GM20000 (cell line): ENCODE measurements at regions not wholly inside any gene's neighbourhood (a gene's known extent, or its start where the extent isn't known, plus 50 kb on each side); places are given as distances from the start of the nearest gene placed in this dataset.

Experiments used
- DNase-seq: peaks from one replicate; pipeline ENCODE4 v3.0.0; 2012; ENCODE audit warnings: low spot score
- TF ChIP-seq, protein P1 (sequence below): IDR thresholded peaks from 2 replicates; pipeline ENCODE4 v1.5.1; 2012; ENCODE audit warnings: mild to moderate bottlenecking, control low read depth; ENCODE audit errors: extremely low read depth, missing control alignments

GRCh38 chr10:78362406-78363022 is 328.9 kb downstream of the RPS24 start:
- TF ChIP-seq, protein P1, sequence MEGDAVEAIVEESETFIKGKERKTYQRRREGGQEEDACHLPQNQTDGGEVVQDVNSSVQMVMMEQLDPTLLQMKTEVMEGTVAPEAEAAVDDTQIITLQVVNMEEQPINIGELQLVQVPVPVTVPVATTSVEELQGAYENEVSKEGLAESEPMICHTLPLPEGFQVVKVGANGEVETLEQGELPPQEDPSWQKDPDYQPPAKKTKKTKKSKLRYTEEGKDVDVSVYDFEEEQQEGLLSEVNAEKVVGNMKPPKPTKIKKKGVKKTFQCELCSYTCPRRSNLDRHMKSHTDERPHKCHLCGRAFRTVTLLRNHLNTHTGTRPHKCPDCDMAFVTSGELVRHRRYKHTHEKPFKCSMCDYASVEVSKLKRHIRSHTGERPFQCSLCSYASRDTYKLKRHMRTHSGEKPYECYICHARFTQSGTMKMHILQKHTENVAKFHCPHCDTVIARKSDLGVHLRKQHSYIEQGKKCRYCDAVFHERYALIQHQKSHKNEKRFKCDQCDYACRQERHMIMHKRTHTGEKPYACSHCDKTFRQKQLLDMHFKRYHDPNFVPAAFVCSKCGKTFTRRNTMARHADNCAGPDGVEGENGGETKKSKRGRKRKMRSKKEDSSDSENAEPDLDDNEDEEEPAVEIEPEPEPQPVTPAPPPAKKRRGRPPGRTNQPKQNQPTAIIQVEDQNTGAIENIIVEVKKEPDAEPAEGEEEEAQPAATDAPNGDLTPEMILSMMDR = no peak
- no peak for DNase-seq

DNA sequence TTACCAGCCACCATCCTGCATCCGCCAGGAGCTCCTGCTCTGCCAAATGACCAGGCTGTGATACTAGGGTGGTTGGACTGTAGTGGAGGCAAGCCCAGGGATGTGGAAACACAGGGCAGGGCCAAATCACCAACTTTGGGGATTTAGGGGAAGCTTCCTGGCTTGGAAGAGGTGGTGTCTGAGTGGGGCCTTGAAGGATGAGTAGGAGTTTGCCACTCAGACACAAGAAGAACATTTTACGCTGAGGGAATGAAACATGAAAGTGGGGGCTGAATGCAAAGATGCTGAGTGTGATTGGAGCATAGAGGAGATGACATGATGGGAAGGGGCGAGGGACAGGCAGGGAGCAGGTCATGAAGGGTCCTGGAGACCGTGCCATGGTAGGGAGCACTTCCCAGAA is 329.5 kb downstream of the RPS24 start:
- TF ChIP-seq, protein P1 = no peak
- no peak for DNase-seq

DNA sequence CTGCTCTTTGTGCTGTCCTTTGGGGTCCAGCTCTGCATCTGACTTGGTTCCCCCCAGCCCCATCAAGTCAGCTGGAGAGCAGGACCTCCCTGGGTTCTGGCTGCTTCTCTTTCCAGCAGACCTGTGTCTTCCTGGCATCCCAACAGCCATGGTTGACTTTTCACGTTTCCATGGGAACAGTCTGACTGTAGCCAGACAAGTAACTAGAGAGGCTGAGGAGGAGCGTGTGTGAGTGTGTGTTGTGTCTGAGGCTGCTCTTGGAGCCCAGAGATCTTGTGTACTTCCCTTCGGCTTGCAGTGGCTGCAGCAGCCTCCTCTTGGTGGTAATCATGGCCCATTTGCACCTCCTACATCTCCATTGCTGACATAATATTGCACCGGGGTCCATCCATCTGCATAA is 332.0 kb downstream of the RPS24 start:
- TF ChIP-seq, protein P1 = no peak
- no peak for DNase-seq

DNA sequence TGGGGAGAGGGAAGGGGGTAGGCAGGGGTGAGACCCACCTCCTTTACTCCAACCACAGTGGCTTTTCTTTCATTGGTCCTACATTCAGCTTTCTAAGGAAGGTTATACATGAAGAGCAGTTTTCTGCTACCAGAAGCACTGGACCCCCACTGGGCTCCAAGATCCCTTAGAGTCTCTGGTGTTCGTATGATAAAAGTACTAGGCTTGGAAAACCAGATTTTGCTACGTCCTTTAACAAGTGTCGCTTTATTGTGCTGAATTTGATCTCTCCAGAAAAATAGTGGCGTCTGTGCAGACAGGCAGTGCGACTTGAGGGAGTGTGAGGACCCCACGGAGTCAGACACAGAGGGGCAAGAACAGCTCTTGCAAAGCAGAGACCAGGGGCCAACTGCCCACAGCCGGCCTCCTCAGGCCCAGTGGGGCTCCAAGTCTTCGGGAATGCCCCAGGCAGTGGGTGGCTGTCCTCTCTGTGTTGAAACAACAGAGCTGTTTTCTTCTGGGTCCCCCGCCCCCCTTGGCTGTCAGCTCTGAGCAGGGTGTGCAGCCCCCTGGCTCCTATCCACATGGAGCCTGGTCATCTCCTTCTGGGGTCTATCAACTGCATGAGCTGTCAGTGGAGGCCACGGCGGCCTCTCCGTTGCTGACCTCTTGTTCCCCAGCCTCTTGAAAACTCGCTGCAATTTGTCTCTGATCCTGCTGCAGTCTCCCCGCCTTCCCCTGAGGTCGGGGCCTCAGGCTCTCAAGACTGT is 333.2 kb downstream of the RPS24 start:
- no peak for DNase-seq
- TF ChIP-seq, protein P1 = no peak

DNA sequence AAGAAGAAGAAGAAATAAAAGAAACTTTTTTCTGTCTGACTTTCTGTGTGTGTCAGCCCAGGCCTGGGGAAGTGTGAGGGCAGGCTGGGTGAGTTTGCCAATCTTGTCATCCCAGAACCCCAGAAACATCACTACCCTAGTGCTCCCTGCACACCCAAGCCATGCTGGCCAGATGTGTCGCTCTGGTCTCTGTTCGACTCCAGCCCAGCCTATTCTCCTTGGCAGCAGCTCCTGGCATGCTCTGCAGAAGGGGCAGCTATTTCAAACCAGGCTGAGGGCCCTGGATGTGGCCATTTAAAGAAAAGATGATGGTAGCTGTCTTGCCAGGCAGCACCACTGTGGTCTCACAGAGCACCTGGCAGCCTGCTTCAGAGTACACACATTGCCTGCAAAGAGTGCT is 334.1 kb downstream of the RPS24 start:
- no peak for DNase-seq
- TF ChIP-seq, protein P1 = no peak

- TF ChIP-seq, protein P1 = no peak
- DNase-seq = no peak
Measured at GRCh38 chr10:78371136-78371535, 337.5 kb downstream of the RPS24 start.

GRCh38 chr10:78372806-78373205 is 339.1 kb downstream of the RPS24 start:
- no peak for DNase-seq
- TF ChIP-seq, protein P1 = no peak
